ENCODE measurements at regions not wholly inside any gene's neighbourhood (a gene's known extent, or its start where the extent isn't known, plus 50 kb on each side); places are given as distances from the start of the nearest gene placed in this dataset.

- Histone ChIP-seq H3K4me1 (replicated peaks in 1 of 2; ENCODE audit: control insufficient read depth in 2 of 2, insufficient read depth in 2 of 2, low read length in 2 of 2) (no peaks in the 10 kb centered on the region), H3K9ac (ENCODE audit: insufficient read depth in 1 of 2, low read depth in 2 of 2, low read length in 2 of 2) (no peak overlapping the region), H3K27me3 (ENCODE audit: control insufficient read depth in 2 of 2, insufficient read depth in 2 of 2, low read length in 2 of 2) (no peaks in the 10 kb centered on the region), H3K36me3 (ENCODE audit: control insufficient read depth, insufficient read depth, low read length) (no peaks in the 10 kb centered on the region), H3K4me2 (ENCODE audit: insufficient read depth, low read length) (no peak overlapping the region), H2AFZ (ENCODE audit: low read depth, low read length) (no peak overlapping the region), H3K9me3 (replicated peaks; ENCODE audit: control insufficient read depth, insufficient read depth, low read depth, low read length) (no peaks in the 10 kb centered on the region), H3K27ac (ENCODE audit: extremely low read depth, low read depth, low read length) (no peak overlapping the region), H3K79me2 (ENCODE audit: control insufficient read depth, insufficient read depth, low read length) (no peaks in the 10 kb centered on the region), H3K9me1 (ENCODE audit: control insufficient read depth, insufficient read depth, low read length) (no peaks in the 10 kb centered on the region), H3K4me3 (no peak overlapping the region), H4K20me1 (replicated peaks; ENCODE audit: control insufficient read depth, insufficient read depth, low read length) (no peaks in the 10 kb centered on the region)
- TF ChIP-seq HMGN3 (IDR thresholded peaks at IDR 0.05; ENCODE audit: borderline replicate concordance, extremely low read depth, insufficient read length, low read depth, low read length) (no peak), ZNF639 (CRISPR knock-in tag; conservative IDR thresholded peaks at IDR 0.05 in 1 of 2, IDR thresholded peaks at IDR 0.05 in 1 of 2) (no peak), KLF16 (IDR thresholded peaks at IDR 0.05) (no peak), ZNF165 (CRISPR knock-in tag; IDR thresholded peaks at IDR 0.05; ENCODE audit: borderline replicate concordance) (no peak), MAFK (IDR thresholded peaks at IDR 0.05; ENCODE audit: low read length) (no peak), YY1 (IDR thresholded peaks at IDR 0.05; ENCODE audit: borderline replicate concordance in 1 of 3, control insufficient read depth in 1 of 3, extremely low read depth in 1 of 3, insufficient read depth in 3 of 3, insufficient read length in 1 of 3, insufficient replicate concordance in 2 of 3, low read depth in 1 of 3, low read length in 2 of 3) (no peak), CEBPZ (IDR thresholded peaks at IDR 0.05; ENCODE audit: borderline replicate concordance, low read depth, low read length) (no peak), PTTG1 (tag; IDR thresholded peaks at IDR 0.05; ENCODE audit: low read depth) (no peak), NFIX (CRISPR knock-in tag; IDR thresholded peaks at IDR 0.05; ENCODE audit: low read depth) (no peak)
- no TSS peak for BruUV-seq (replicated peaks)
- ATAC-seq (no peak), DNase-seq (ENCODE audit: extremely low read depth in 1 of 4, low spot score in 3 of 4) (no peak), FAIRE-seq (no peak)
- POLR2A ChIA-PET: no interaction called here
- intact Hi-C loops (cut with micrococcal nuclease): no loop called here
- CTCF ChIA-PET (ENCODE audit: low intra/inter-chr PET ratio): no interaction called here
- in situ Hi-C loops (cut with MboI): no loop called here
Observed at GRCh38 chr16:35862242-35862641, 2402.8 kb downstream of the TP53TG3F start.

Measured in K562 (cell line).